Endothelial cell of umbilical vein (primary cell): ENCODE measurements at regions not wholly inside any gene's neighbourhood (a gene's known extent, or its start where the extent isn't known, plus 50 kb on each side); places are given as distances from the start of the nearest gene placed in this dataset.

Experiments used
- BruUV-seq: library from RNA; stranded (reverse); fragments of 400-500 nt; replicated peaks from 2 replicates; lab custom pipeline; 2021; lab: Mats Ljungman, UMichigan
- CTCF ChIA-PET: fragments of 300-600, 350-600 bp; sonication (Branson Sonifier 250); formaldehyde crosslinking; loops from one replicate; lab custom pipeline; 2021; ENCODE audit warnings: antibody characterized with exemption, inconsistent platforms; lab: Charles Lee
- POLR2A ChIA-PET: fragments of 300-600, 350-600 bp; sonication (Branson Sonifier 250); formaldehyde crosslinking; loops from one replicate; lab custom pipeline; 2021; ENCODE audit warnings: antibody characterized with exemption, inconsistent platforms; lab: Charles Lee
- DNase-seq: peaks from one replicate; pipeline ENCODE4 v3.0.0-alpha.2; 2011; ENCODE audit warnings: low read depth, low spot score
- FAIRE-seq: peaks from 2 replicates; lab custom pipeline; 2011; peaks lifted over from hg19 to GRCh38; lab: Jason Lieb, UNC
- H2AFZ ChIP-seq: 2 replicates; pipeline ENCODE4 v1.6.0; 2012; ENCODE audit warnings: low read depth, low read length, control low read depth, inconsistent platforms
- H3K27ac ChIP-seq: 2 replicates; pipeline ENCODE4 v1.5.1; 2011; ENCODE audit warnings: low read depth, mild to moderate bottlenecking, control low read depth, low read length, moderate library complexity; ENCODE audit not compliant: insufficient read depth
- H3K27me3 ChIP-seq, 2 experiments: 2 replicates each; pipeline versions ENCODE4 v1.6.0 to v1.6.1; 2011; ENCODE audit warnings: low read length in 2 of 2, mixed read lengths in 1 of 2; ENCODE audit not compliant: control insufficient read depth in 2 of 2, insufficient read depth in 2 of 2
- H3K36me3 ChIP-seq, 2 experiments: 2 replicates in 1 of 2; 3 replicates in 1 of 2; pipeline ENCODE4 v1.5.1; 2011; ENCODE audit warnings: low read length in 2 of 2, mild to moderate bottlenecking in 1 of 2, moderate library complexity in 1 of 2; ENCODE audit not compliant: control insufficient read depth in 2 of 2, insufficient read depth in 2 of 2; ENCODE audit errors: extremely low read depth in 1 of 2
- H3K4me1 ChIP-seq: 3 replicates; pipeline ENCODE4 v1.5.1; 2011; ENCODE audit warnings: mild to moderate bottlenecking, low read length; ENCODE audit not compliant: control insufficient read depth, insufficient read depth; ENCODE audit errors: extremely low read depth
- H3K4me2 ChIP-seq: 2 replicates; pipeline ENCODE4 v1.6.1; 2011; ENCODE audit warnings: low read length, control low read depth, mixed read lengths; ENCODE audit not compliant: insufficient read depth
- H3K4me3 ChIP-seq, 3 experiments: fragments of 200-600 bp in 1 of 3; sonication (generic), shearing (Covaris generic) in 1 of 3; replicated peaks in 1 of 3; 2 replicates each; pipeline ENCODE4 v1.5.1; 2011 to 2016; ENCODE audit warnings: control low read depth in 3 of 3, low read length in 3 of 3, mild to moderate bottlenecking in 2 of 3, inconsistent platforms in 1 of 3, low read depth in 1 of 3, moderate library complexity in 1 of 3; ENCODE audit not compliant: insufficient read depth in 1 of 3
- H3K79me2 ChIP-seq: 2 replicates; pipeline ENCODE4 v1.6.0; 2012; ENCODE audit warnings: low read length, inconsistent platforms; ENCODE audit not compliant: control insufficient read depth, insufficient read depth
- H3K9ac ChIP-seq: replicated peaks from 2 replicates; pipeline ENCODE3; 2011; ENCODE audit warnings: low read length, control low read depth; ENCODE audit not compliant: insufficient read depth; ENCODE audit errors: extremely low read depth
- H3K9me1 ChIP-seq: replicated peaks from 3 replicates; pipeline ENCODE4 v1.6.0; 2011; ENCODE audit warnings: mild to moderate bottlenecking, low read length; ENCODE audit not compliant: control insufficient read depth, insufficient read depth; ENCODE audit errors: extremely low read depth
- H3K9me3 ChIP-seq: replicated peaks from 2 replicates; pipeline ENCODE4 v1.5.1; 2012; ENCODE audit warnings: low read length, inconsistent platforms; ENCODE audit not compliant: control insufficient read depth, insufficient read depth
- H4K20me1 ChIP-seq: replicated peaks from 2 replicates; pipeline ENCODE3; 2011; ENCODE audit warnings: mild to moderate bottlenecking, low read length; ENCODE audit not compliant: control insufficient read depth, insufficient read depth; ENCODE audit errors: extremely low read depth
- CTCF ChIP-seq, 2 donors: IDR thresholded peaks; 1 replicate in 1 of 2; 2 replicates in 1 of 2; pipeline ENCODE4 v1.5.1; 2011; ENCODE audit warnings: low read length in 2 of 2, mild to moderate bottlenecking in 2 of 2, moderate library complexity in 2 of 2, control low read depth in 1 of 2, inconsistent platforms in 1 of 2, low read depth in 1 of 2; ENCODE audit not compliant: insufficient read depth in 1 of 2; ENCODE audit errors: extremely low read depth in 1 of 2
- EZH2 ChIP-seq: IDR thresholded peaks from 2 replicates; pipeline ENCODE4 v1.6.1; 2012; ENCODE audit warnings: borderline replicate concordance, low read depth, mild to moderate bottlenecking, moderate library complexity, low read length, inconsistent platforms; ENCODE audit not compliant: severe bottlenecking
- FOS ChIP-seq: IDR thresholded peaks from 2 replicates; pipeline ENCODE4 v1.6.1; 2011; ENCODE audit warnings: mild to moderate bottlenecking, low read length, moderate library complexity, borderline replicate concordance; ENCODE audit not compliant: insufficient read depth
- GATA2 ChIP-seq: IDR thresholded peaks from 2 replicates; pipeline ENCODE4 v1.7.0; 2011; ENCODE audit warnings: low read depth, mild to moderate bottlenecking, moderate library complexity, mixed read lengths, low read length; ENCODE audit not compliant: insufficient read length, insufficient read depth
- JUN ChIP-seq: IDR thresholded peaks from 2 replicates; pipeline ENCODE4 v1.6.1; 2011; ENCODE audit warnings: borderline replicate concordance, low read depth; ENCODE audit not compliant: insufficient read length, insufficient read depth
- MYC ChIP-seq: IDR thresholded peaks from one replicate; pipeline ENCODE4 v1.6.1; 2011; ENCODE audit warnings: mild to moderate bottlenecking, low read depth, low read length
- POLR2A ChIP-seq: IDR thresholded peaks from 2 replicates; pipeline ENCODE4 v1.6.1; 2012; ENCODE audit warnings: low read depth, mild to moderate bottlenecking, control low read depth, low read length
- POLR2AphosphoS5 ChIP-seq: IDR thresholded peaks from 2 replicates; pipeline ENCODE4 v1.6.1; 2012; ENCODE audit warnings: low read depth, mild to moderate bottlenecking, control low read depth, low read length, moderate library complexity; ENCODE audit not compliant: insufficient read depth
- dilution Hi-C: fragments of 300-500 bp; cut with MboI; formaldehyde crosslinking; loops from one replicate; pipeline ENCODE4 v1.15.0; 2019; ENCODE audit warnings: low sequenced_read_pairs; ENCODE audit not compliant: extremely low pct_ligation_motif_present
- intact Hi-C: fragments of 100-400 bp; cut with micrococcal nuclease; formaldehyde crosslinking; loops from one replicate; pipeline ENCODE4 v1.10.0; 2022
- TF ChIP-seq, protein P1 (sequence below): IDR thresholded peaks from 2 replicates; pipeline ENCODE4 v1.6.1; 2011; ENCODE audit not compliant: insufficient read depth, insufficient read length

DNA sequence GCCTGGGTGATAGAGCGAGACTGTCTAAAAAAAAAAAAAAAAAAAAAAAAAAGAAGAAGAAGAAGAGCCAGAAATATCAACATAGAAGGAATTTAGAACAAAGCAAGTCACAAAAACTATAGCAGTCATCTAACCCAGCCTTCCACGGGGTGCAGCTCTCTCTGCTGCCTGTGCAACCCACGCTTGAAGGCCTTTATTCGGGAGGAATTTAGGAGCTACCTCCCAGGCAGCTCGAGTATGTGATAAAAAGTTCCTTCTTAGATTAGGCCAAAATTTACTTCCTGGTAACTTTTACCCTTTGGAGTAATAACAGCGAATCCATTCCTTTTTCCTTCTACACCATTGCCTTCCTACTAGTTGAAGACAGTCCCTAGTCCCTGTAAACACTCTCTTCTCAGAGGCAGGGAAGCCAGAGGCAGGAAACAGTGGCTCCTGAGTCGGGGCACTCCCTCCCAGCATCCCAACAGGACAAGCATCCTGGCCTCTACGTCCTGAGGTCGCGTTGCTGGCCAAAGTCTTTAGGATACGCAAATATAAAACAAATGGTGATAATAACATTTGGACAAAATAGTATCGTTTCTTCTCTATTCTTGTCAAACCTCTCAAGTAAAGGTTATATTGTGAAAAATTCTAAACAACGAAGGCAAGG lies 109.3 kb upstream of the KMT2C start:
- ChIA-PET CTCF (interaction anchor here (0.7 kb wide), 1 partner anchor 453 kb away, joined by 3 read pairs; no protein-coding TSS in a partner anchor), POLR2A (interaction anchor here (0.7 kb wide), 1 partner anchor 26 kb away, joined by 6 read pairs; no protein-coding TSS in a partner anchor)
- H2AFZ ChIP-seq, result no peak overlapping the region
- H3K36me3 ChIP-seq, result no peaks in the 10 kb centered on the region
- no peaks in the 10 kb centered on the region for H3K9me1 ChIP-seq
- no peaks in the 10 kb centered on the region for H3K79me2 ChIP-seq
- H3K4me2 ChIP-seq, result no peak overlapping the region
- no peak overlapping the region for H3K4me3 ChIP-seq
- DNase-seq, result no peak
- no peaks in the 10 kb centered on the region for H3K27me3 ChIP-seq
- no peaks in the 10 kb centered on the region for H4K20me1 ChIP-seq
- H3K9ac ChIP-seq, result no peak overlapping the region
- FAIRE-seq, result no peak
- no TSS peak for BruUV-seq
- H3K27ac ChIP-seq, result no peak overlapping the region
- dilution Hi-C loops, result no loop called here
- no peaks in the 10 kb centered on the region for H3K4me1 ChIP-seq
- TF ChIP-seq POLR2AphosphoS5, result no peak
- intact Hi-C loops, result no loop called here
- no peaks in the 10 kb centered on the region for H3K9me3 ChIP-seq

GRCh38 chr7:152544481-152544927 lies 108.7 kb upstream of the KMT2C start:
- Histone ChIP-seq H3K9me3 (no peaks in the 10 kb centered on the region), H3K27me3 (no peaks in the 10 kb centered on the region), H3K9ac (no peak overlapping the region), H3K4me3 (no peak overlapping the region), H3K4me1 (no peaks in the 10 kb centered on the region), H4K20me1 (no peaks in the 10 kb centered on the region), H3K9me1 (no peaks in the 10 kb centered on the region), H3K36me3 (no peaks in the 10 kb centered on the region), H2AFZ (no peak overlapping the region), H3K79me2 (no peaks in the 10 kb centered on the region), H3K4me2 (no peak overlapping the region), H3K27ac (no peak overlapping the region)
- dilution Hi-C loops, result no loop called here
- BruUV-seq, result no TSS peak
- no peak for FAIRE-seq
- ChIA-PET CTCF (no interaction called here), POLR2A (interaction anchor here (0.7 kb wide), 1 partner anchor 26 kb away, joined by 6 read pairs; no protein-coding TSS in a partner anchor)
- TF ChIP-seq POLR2AphosphoS5, result no peak
- no peak for TF ChIP-seq JUN
- no peak for TF ChIP-seq GATA2
- TF ChIP-seq MYC, result no peak
- no peak for TF ChIP-seq EZH2
- no peak for TF ChIP-seq POLR2A
- no peak for TF ChIP-seq FOS
- TF ChIP-seq, protein P1, sequence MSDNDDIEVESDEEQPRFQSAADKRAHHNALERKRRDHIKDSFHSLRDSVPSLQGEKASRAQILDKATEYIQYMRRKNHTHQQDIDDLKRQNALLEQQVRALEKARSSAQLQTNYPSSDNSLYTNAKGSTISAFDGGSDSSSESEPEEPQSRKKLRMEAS, result no peak
- TF ChIP-seq CTCF (IDR thresholded peaks at IDR 0.05; ENCODE audit: extremely low read depth in 1 of 2, insufficient read depth in 1 of 2, low read depth in 1 of 2, low read length in 2 of 2), result no peak
- intact Hi-C loops, result no loop called here
- no peak for DNase-seq
